Breast epithelium (tissue), 4 donors: ENCODE measurements at regions not wholly inside any gene's neighbourhood (a gene's known extent, or its start where the extent isn't known, plus 50 kb on each side); places are given as distances from the start of the nearest gene placed in this dataset.

ENCODE experiments used
- DNase-seq, 2 donors: peaks; one replicate each; pipeline ENCODE4 v3.0.0-alpha.2; 2019; ENCODE audit warnings: low spot score in 2 of 2
- H3K27ac ChIP-seq, 2 donors: fragments of 200-600 bp; sonication (generic) in 1 of 2; one replicate each; pipeline ENCODE4 v1.5.1; 2016 to 2019; ENCODE audit warnings: mild to moderate bottlenecking in 1 of 2
- H3K27me3 ChIP-seq, 2 donors: fragments of 200-600 bp; sonication (generic) in 1 of 2; one replicate each; pipeline versions ENCODE4 v1.5.1 to v1.6.0; 2017 to 2019; ENCODE audit warnings: control low read depth in 1 of 2, mild to moderate bottlenecking in 1 of 2
- H3K36me3 ChIP-seq: fragments of 200-600 bp; one replicate; pipeline ENCODE4 v1.5.1; 2019
- H3K4me1 ChIP-seq, 2 donors: fragments of 200-600 bp; sonication (generic); one replicate each; pipeline ENCODE4 v1.5.1; 2016 to 2019; ENCODE audit warnings: control low read depth in 1 of 2
- H3K4me3 ChIP-seq, 3 donors: fragments of 200-600 bp; sonication (generic); 1 replicate in 2 of 3; 2 replicates in 1 of 3; pipeline ENCODE4 v1.5.1; 2016 to 2019; ENCODE audit warnings: mild to moderate bottlenecking in 3 of 3, moderate library complexity in 2 of 3
- H3K9me3 ChIP-seq, 2 donors: fragments of 200-600 bp; sonication (generic) in 1 of 2; one replicate each; pipeline ENCODE4 v1.5.1; 2016 to 2019; ENCODE audit warnings: control low read depth in 1 of 2
- POLR2A ChIP-seq: fragments of 450-650 bp; IDR thresholded peaks from one replicate; pipeline ENCODE4 v1.6.1; 2016; ENCODE audit warnings: antibody characterized with exemption, mild to moderate bottlenecking, moderate library complexity
- POLR2AphosphoS5 ChIP-seq, 3 donors: sonication (generic); formaldehyde crosslinking; IDR thresholded peaks; one replicate each; pipeline ENCODE4 v1.6.1; 2017; ENCODE audit warnings: antibody characterized with exemption in 3 of 3
- intact Hi-C: fragments of 100-400 bp; cut with DNase I; formaldehyde crosslinking; loops from one replicate; pipeline ENCODE4 v1.15.1; 2023; ENCODE audit warnings: low total_unique reads
- TF ChIP-seq, protein P1 (sequence below), 3 donors: fragments of 450-650 bp; IDR thresholded peaks; one replicate each; pipeline ENCODE4 v1.5.1; 2016 to 2017; ENCODE audit warnings: antibody characterized with exemption in 3 of 3, mild to moderate bottlenecking in 3 of 3, moderate library complexity in 3 of 3

DNA sequence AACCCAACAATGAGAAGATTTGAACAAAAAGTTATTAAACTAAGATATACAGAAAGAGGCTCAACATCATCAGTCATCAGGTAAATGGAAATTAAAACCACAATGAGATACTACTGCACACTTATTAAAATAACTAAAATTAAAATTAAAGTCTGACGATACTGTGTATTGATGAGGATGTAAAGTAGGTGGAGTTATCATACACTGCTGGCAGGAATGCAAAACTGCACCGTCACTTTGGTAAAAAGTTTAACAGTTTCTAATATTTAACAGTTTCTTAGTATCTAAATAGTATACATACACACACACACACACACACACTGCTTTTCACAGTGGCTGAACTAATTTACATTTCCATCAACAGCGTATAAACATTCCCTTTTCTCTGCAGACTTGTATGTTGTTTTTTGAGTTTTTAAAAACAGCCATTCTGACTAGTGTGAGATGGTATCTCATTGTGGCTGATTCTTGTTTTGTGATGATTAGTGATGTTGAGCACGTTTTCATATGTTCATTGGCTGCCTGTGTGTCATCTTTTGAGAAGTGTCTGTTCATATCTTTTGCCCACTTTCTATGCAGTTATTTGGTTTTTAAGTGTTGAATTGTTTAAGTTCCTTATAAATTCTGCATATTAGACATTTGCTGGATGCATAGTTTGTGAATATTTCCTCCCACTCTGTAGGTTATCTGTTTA, 726.9 kb upstream of the CHAC2 start:
- no peaks in the 10 kb centered on the region for H3K36me3 ChIP-seq
- no peak for DNase-seq
- TF ChIP-seq POLR2AphosphoS5 (IDR thresholded peaks at IDR 0.05), result no peak
- TF ChIP-seq, protein P1, sequence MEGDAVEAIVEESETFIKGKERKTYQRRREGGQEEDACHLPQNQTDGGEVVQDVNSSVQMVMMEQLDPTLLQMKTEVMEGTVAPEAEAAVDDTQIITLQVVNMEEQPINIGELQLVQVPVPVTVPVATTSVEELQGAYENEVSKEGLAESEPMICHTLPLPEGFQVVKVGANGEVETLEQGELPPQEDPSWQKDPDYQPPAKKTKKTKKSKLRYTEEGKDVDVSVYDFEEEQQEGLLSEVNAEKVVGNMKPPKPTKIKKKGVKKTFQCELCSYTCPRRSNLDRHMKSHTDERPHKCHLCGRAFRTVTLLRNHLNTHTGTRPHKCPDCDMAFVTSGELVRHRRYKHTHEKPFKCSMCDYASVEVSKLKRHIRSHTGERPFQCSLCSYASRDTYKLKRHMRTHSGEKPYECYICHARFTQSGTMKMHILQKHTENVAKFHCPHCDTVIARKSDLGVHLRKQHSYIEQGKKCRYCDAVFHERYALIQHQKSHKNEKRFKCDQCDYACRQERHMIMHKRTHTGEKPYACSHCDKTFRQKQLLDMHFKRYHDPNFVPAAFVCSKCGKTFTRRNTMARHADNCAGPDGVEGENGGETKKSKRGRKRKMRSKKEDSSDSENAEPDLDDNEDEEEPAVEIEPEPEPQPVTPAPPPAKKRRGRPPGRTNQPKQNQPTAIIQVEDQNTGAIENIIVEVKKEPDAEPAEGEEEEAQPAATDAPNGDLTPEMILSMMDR (IDR thresholded peaks at IDR 0.05), result no peak
- no peak for TF ChIP-seq POLR2A
- H3K4me3 ChIP-seq, result no peak overlapping the region
- H3K27me3 ChIP-seq, result no peaks in the 10 kb centered on the region
- no peaks in the 10 kb centered on the region for H3K4me1 ChIP-seq
- no peak overlapping the region for H3K27ac ChIP-seq
- intact Hi-C loops, result no loop called here
- no peaks in the 10 kb centered on the region for H3K9me3 ChIP-seq

DNA sequence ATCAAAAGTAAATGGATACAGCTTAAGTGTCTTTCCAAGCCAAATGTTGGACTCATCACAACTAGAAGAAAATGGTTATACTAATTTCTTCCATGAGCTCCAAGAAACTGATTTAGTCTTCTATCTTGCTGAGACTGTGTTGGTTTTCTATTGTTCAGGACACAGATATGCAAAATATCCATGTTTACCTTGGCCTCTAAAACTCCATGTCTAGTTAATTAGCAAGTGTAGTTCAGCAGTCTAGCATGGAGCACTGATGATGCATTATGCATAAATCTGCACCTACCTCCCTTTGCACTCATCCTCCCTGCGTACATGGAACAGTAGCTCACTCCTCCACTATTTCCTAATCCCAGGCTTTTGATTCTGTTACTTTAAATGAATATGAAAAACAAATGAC, 731.4 kb upstream of the CHAC2 start:
- Histone ChIP-seq H3K36me3 (no peaks in the 10 kb centered on the region), H3K27me3 (no peaks in the 10 kb centered on the region), H3K27ac (no peak overlapping the region), H3K4me3 (no peak overlapping the region), H3K4me1 (no peaks in the 10 kb centered on the region), H3K9me3 (no peaks in the 10 kb centered on the region)
- TF ChIP-seq, protein P1 (IDR thresholded peaks at IDR 0.05), result no peak
- no peak for TF ChIP-seq POLR2AphosphoS5 (IDR thresholded peaks at IDR 0.05)
- no peak for TF ChIP-seq POLR2A
- DNase-seq, result no peak
- intact Hi-C loops, result no loop called here

DNA sequence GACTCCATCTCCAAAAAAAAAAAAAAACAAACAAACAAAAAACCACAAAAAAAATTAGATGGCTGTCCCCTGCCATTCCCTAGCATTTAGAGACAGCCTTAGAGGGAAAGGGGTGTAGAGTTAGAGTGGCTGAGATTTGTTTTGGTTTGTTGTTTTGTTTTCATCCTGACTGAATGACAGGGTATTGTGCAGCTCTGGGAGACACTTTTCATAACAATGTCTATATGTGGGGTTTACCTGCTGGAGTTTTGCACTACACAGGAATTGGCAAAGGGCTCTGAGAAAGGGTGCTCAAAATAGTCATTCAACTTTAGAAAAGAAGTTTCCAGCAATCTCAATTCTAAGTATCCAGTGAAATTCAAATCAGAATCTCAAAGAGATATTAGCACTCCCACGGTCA, 732.5 kb upstream of the CHAC2 start:
- intact Hi-C loops, result no loop called here

DNA sequence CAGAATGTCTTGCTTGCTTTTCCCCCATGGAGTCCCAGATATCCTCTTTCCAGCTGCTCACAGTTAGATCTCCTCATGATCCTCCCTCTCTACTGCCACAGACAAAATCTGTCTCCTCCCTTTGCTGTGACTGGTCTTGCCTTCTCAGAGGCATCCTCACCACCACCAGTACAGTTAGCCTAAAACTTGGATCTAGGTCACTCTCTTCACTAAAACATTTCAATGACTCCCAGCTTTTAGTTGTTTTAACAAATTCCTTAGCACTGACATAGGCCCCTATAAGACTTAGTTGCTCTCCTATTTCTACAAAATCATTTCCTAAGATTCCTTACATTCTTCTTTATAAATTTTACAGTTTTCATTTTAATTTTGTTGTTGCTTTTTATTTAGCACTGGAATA, 734.2 kb upstream of the CHAC2 start:
- no peak for DNase-seq
- intact Hi-C loops, result no loop called here
- H3K27me3 ChIP-seq, result no peaks in the 10 kb centered on the region
- no peak overlapping the region for H3K4me3 ChIP-seq
- no peaks in the 10 kb centered on the region for H3K9me3 ChIP-seq
- no peak for TF ChIP-seq POLR2AphosphoS5 (IDR thresholded peaks at IDR 0.05)
- TF ChIP-seq POLR2A, result no peak
- TF ChIP-seq, protein P1 (IDR thresholded peaks at IDR 0.05), result no peak
- no peak overlapping the region for H3K27ac ChIP-seq
- H3K36me3 ChIP-seq, result no peaks in the 10 kb centered on the region
- no peaks in the 10 kb centered on the region for H3K4me1 ChIP-seq

More for the DNA sequence above, 732.5 kb upstream of the CHAC2 start:
- Histone ChIP-seq H3K36me3 (no peaks in the 10 kb centered on the region), H3K27me3 (no peaks in the 10 kb centered on the region), H3K27ac (no peak overlapping the region), H3K4me1 (no peaks in the 10 kb centered on the region), H3K9me3 (no peaks in the 10 kb centered on the region), H3K4me3 (no peak overlapping the region)
- DNase-seq, result no peak
- TF ChIP-seq, protein P1 (IDR thresholded peaks at IDR 0.05), result no peak
- TF ChIP-seq POLR2AphosphoS5 (IDR thresholded peaks at IDR 0.05) (no peak), POLR2A (no peak)

DNA sequence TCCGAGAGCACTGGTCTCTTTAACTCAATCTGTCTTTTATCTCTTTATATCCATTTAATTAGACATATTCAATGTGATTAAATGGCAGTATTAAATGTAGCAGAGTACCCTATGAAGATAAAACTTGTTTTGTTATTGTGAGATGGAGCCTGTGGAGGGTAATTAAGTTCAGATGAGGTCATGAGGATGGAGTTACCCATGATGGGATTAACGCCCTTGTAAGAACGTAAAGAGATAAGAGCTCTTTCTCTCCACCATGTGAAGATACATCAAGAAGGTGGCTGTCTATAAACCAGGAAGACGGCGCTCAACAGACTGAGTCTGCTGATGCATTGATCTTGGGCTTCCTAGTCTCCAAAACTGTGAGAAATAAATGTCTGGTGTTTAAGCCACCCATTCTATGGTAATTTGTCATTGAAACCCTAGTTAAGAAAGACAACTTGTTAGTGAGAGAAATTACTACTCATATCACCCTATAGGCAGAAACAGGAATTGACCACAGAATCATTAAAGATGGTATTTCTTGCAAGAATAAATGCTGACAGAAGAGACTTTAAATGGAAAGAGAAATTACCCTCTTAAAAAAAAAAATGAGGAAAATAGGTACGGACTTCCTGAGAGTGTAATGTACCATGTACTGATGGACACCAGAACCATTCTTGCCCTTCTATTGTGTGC, 738.7 kb upstream of the CHAC2 start:
- no peak for DNase-seq
- no peaks in the 10 kb centered on the region for H3K9me3 ChIP-seq
- no peaks in the 10 kb centered on the region for H3K27me3 ChIP-seq
- intact Hi-C loops, result no loop called here
- TF ChIP-seq POLR2A (no peak), POLR2AphosphoS5 (IDR thresholded peaks at IDR 0.05) (no peak)
- TF ChIP-seq, protein P1 (IDR thresholded peaks at IDR 0.05), result no peak
- no peaks in the 10 kb centered on the region for H3K36me3 ChIP-seq
- H3K4me1 ChIP-seq, result no peaks in the 10 kb centered on the region
- no peak overlapping the region for H3K27ac ChIP-seq
- H3K4me3 ChIP-seq, result no peak overlapping the region
